ENCODE measurements at regions not wholly inside any gene's neighbourhood (a gene's known extent, or its start where the extent isn't known, plus 50 kb on each side); places are given as distances from the start of the nearest gene placed in this dataset.

DNA sequence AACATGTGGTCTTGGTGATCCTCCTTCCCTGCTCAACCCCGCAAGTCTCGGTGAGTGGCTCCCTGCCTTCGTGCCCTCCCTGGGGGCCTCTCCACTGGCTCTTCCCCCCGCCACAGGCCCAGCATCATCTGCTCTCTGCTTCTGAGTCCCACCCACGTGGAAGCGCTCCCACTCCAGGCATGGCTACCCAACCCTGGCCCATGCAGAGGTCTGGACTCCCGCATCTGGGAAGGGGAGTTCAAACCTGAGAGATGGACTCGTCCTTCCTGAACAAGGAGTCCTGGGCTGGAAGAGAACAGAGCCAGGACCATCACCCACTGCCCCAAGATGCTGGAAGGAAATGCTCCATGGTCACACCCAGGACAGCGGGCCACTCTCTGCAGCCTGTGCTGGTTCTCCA lies 90.8 kb downstream of the DHCR7 start:
- H3K4me3 ChIP-seq (replicated peaks; ENCODE audit: low read depth, low read length): no peak overlapping the region
- TF ChIP-seq, protein P1, sequence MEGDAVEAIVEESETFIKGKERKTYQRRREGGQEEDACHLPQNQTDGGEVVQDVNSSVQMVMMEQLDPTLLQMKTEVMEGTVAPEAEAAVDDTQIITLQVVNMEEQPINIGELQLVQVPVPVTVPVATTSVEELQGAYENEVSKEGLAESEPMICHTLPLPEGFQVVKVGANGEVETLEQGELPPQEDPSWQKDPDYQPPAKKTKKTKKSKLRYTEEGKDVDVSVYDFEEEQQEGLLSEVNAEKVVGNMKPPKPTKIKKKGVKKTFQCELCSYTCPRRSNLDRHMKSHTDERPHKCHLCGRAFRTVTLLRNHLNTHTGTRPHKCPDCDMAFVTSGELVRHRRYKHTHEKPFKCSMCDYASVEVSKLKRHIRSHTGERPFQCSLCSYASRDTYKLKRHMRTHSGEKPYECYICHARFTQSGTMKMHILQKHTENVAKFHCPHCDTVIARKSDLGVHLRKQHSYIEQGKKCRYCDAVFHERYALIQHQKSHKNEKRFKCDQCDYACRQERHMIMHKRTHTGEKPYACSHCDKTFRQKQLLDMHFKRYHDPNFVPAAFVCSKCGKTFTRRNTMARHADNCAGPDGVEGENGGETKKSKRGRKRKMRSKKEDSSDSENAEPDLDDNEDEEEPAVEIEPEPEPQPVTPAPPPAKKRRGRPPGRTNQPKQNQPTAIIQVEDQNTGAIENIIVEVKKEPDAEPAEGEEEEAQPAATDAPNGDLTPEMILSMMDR (IDR thresholded peaks at IDR 0.05; ENCODE audit: low read depth, low read length, missing control alignments): no peak
- DNase-seq (ENCODE audit: extremely low read depth, low read depth): no peak

DNA sequence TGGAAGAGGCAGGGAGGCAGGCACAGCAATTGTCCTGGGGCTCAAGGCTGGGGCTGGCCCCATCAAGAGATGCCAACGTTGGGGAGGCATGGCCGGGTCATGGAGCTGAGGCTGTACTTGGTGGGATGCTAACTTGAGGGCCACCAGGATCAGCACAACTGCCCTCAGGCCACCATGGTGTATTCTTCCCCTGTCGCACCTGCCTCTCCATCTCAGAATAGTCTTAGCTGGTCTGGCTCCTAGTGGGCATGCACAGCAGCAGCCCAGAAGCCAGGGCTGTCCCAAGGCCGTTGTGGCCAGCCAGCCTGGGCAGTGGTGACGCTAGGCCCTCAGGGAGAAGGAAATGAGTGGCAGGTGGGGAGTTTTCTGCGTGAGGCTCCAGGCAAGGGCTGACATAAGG lies 91.3 kb downstream of the DHCR7 start:
- no peak overlapping the region for H3K4me3 ChIP-seq (replicated peaks; ENCODE audit: low read depth, low read length)
- TF ChIP-seq, protein P1 (IDR thresholded peaks at IDR 0.05; ENCODE audit: low read depth, low read length, missing control alignments): no peak
- DNase-seq (ENCODE audit: extremely low read depth, low read depth): no peak

DNA sequence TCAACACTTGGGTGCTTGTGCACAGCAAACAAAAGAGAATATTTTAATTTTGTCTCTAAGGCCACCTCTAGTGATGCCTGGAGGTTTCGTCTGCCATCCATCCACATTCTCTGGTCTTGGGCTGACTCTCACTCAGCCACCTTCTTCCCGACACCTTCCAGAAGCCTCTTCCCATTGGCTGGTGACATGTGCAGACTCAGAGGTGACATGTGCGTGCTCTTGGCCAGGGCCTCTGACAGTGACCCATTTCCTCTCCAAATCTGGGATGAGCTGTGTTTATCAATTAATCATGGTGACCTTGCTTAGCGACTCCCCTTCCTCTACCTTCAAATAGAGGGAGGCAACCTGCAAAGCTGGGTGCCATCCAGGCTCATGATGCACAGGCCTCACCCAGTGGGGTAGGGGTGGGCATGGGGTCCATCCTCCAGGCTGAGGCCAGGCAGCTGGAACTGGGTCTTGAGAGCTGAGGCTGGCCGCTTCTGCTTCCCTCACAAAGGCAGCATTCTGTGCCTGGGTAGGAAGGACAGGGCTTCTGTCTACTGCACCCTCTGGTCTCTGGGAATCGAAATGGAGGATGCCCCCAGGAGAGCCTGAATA lies 91.8 kb downstream of the DHCR7 start:
- TF ChIP-seq, protein P1 (IDR thresholded peaks at IDR 0.05; ENCODE audit: low read depth, low read length, missing control alignments): no peak
- no peak for DNase-seq (ENCODE audit: extremely low read depth, low read depth)
- H3K4me3 ChIP-seq (replicated peaks; ENCODE audit: low read depth, low read length): no peak overlapping the region

DNA sequence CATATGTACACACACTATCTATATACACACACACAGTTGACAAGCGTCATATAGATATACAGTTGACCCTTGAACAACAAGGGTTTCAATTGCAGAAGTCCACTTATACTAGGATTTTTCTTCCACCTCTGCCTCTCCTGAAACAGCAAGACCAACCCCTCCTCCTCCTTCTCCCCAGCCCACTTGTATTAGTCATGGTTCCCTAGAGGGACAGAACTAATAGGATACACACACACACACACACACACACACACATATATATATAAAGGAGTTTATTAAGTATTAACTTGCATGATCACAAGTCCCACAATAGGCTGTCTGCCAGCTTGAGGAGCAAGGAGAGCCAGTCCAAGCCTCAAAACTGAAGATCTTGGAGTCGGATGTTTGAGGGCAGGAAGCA lies 92.9 kb downstream of the DHCR7 start:
- no peak for DNase-seq (ENCODE audit: extremely low read depth, low read depth)
- H3K4me3 ChIP-seq (replicated peaks; ENCODE audit: low read depth, low read length): no peak overlapping the region
- TF ChIP-seq, protein P1 (IDR thresholded peaks at IDR 0.05; ENCODE audit: low read depth, low read length, missing control alignments): no peak

DNA sequence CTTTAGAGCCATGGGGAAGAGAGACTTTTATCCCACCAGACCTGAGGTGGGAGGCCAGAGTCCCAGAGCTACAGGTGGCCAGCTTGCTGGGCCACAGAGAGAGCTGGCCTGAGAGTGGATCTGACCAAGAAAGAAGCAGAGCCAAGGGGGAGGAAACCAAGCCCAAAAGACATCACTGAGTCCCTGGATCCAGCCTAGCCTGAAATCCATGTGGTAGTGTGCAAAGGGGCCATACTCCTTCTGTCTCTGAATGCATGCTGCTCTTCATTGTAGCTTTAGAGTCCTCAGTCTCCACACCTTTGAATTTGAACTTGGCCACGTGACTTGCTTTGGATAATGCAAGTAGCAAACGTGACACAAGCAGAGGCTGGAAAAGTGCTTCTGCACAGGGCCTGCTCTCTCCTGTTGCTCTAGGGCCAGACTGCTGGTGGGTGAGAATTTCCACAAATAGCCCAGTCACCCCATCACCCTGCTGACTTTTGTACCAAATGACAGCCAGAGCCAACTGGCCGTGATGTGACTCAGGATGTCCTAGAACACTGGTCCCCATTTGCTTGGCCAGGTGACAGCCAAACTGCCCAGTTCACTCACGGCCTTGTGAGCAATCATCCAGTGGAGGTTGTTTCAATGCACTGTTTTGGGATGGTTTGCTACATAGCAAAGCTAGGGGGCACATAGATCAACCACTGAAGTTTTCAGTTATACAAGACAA lies 93.6 kb downstream of the DHCR7 start:
- no peak overlapping the region for H3K4me3 ChIP-seq (replicated peaks; ENCODE audit: low read depth, low read length)
- no peak for DNase-seq (ENCODE audit: extremely low read depth, low read depth)
- TF ChIP-seq, protein P1 (IDR thresholded peaks at IDR 0.05; ENCODE audit: low read depth, low read length, missing control alignments): no peak

DNA sequence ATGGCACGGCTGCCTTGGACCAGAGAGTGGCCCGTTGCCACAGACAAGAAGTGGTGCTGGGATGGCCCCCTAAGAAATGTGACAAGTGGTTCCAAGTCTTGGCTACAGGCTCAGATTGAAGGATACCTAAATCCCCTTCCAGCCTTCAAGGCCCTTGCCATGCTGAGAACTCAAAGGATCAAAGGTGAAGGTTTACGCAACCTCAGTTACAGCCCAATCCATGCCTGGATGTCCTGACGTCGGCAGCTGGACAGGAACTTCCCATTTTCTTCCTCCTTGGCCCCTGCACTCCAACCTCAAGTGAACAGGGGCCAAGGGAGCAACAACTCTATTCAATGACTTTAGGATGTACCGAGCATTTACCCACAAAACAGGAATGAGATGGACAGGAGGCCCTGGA lies 95.4 kb downstream of the DHCR7 start:
- H3K4me3 ChIP-seq (replicated peaks; ENCODE audit: low read depth, low read length): no peak overlapping the region
- TF ChIP-seq, protein P1 (IDR thresholded peaks at IDR 0.05; ENCODE audit: low read depth, low read length, missing control alignments): no peak
- no peak for DNase-seq (ENCODE audit: extremely low read depth, low read depth)
